ENCODE measurements at regions not wholly inside any gene's neighbourhood (a gene's known extent, or its start where the extent isn't known, plus 50 kb on each side); places are given as distances from the start of the nearest gene placed in this dataset.
"Not testable (repeated sequence)": the region's sequence is repeated elsewhere in the genome, so short reads cannot be mapped to it uniquely, and the experiment has no call there.

- H3K4me1 ChIP-seq (ENCODE audit: control insufficient read depth in 2 of 2, insufficient read depth in 2 of 2, low read length in 2 of 2); H3K36me3 ChIP-seq (replicated peaks in 1 of 2; ENCODE audit: control extremely low read depth in 1 of 2, control insufficient read depth in 1 of 2, extremely low read depth in 1 of 2, insufficient read depth in 2 of 2, low read length in 1 of 2); H3K4me1 Mint-ChIP-seq; H2AFZ ChIP-seq (ENCODE audit: insufficient read depth, low read depth, low read length, poor library complexity, severe bottlenecking); H3K79me2 ChIP-seq (ENCODE audit: control insufficient read depth, insufficient read depth, low read length); H3K27ac ChIP-seq (ENCODE audit: low read length in 2 of 2); H3K27me3 Mint-ChIP-seq; H3K27me3 ChIP-seq (replicated peaks in 1 of 4; ENCODE audit: control extremely low read depth in 1 of 4, control insufficient read depth in 3 of 4, insufficient read depth in 4 of 4, low read length in 3 of 4); H3K9me3 Mint-ChIP-seq (ENCODE audit: insufficient read depth); H3K9ac ChIP-seq (ENCODE audit: low read length); H3K4me3 ChIP-seq (ENCODE audit: control extremely low read depth in 1 of 5, extremely low read depth in 1 of 5, insufficient read depth in 1 of 5, low read depth in 2 of 5, low read length in 4 of 5); ATAC-seq (ENCODE audit: low read depth); H4K20me1 ChIP-seq (ENCODE audit: control insufficient read depth, insufficient read depth, low read length, poor library complexity, severe bottlenecking); H3K27ac Mint-ChIP-seq; intact Hi-C loops (cut with micrococcal nuclease); POLR2A ChIA-PET; CTCF ChIA-PET; H3K9me3 ChIP-seq (ENCODE audit: control extremely low read depth in 1 of 3, control insufficient read depth in 2 of 3, insufficient read depth in 1 of 3, low read length in 2 of 3); DNase-seq; H3K4me3 Mint-ChIP-seq; H3K4me2 ChIP-seq (replicated peaks; ENCODE audit: low read depth, low read length, poor library complexity, severe bottlenecking): not testable (repeated sequence)
- WGBS (ENCODE audit: insufficient coverage): 96% methylated on average over 7 of the region's 9 CpGs
Observed at GRCh38 chr13:22956456-22957115, 224.2 kb upstream of the SGCG start.

- H3K27me3 ChIP-seq (replicated peaks in 1 of 4; ENCODE audit: control extremely low read depth in 1 of 4, control insufficient read depth in 3 of 4, insufficient read depth in 4 of 4, low read length in 3 of 4); POLR2A ChIA-PET; CTCF ChIA-PET; H3K27ac Mint-ChIP-seq; H2AFZ ChIP-seq (ENCODE audit: insufficient read depth, low read depth, low read length, poor library complexity, severe bottlenecking); H3K9ac ChIP-seq (ENCODE audit: low read length); H3K9me3 Mint-ChIP-seq (ENCODE audit: insufficient read depth); H4K20me1 ChIP-seq (ENCODE audit: control insufficient read depth, insufficient read depth, low read length, poor library complexity, severe bottlenecking); H3K4me3 Mint-ChIP-seq; H3K4me2 ChIP-seq (replicated peaks; ENCODE audit: low read depth, low read length, poor library complexity, severe bottlenecking); intact Hi-C loops (cut with micrococcal nuclease); H3K9me3 ChIP-seq (ENCODE audit: control extremely low read depth in 1 of 3, control insufficient read depth in 2 of 3, insufficient read depth in 1 of 3, low read length in 2 of 3); H3K79me2 ChIP-seq (ENCODE audit: control insufficient read depth, insufficient read depth, low read length); H3K36me3 ChIP-seq (replicated peaks in 1 of 2; ENCODE audit: control extremely low read depth in 1 of 2, control insufficient read depth in 1 of 2, extremely low read depth in 1 of 2, insufficient read depth in 2 of 2, low read length in 1 of 2); ATAC-seq (ENCODE audit: low read depth); H3K27ac ChIP-seq (ENCODE audit: low read length in 2 of 2); H3K27me3 Mint-ChIP-seq; H3K4me3 ChIP-seq (ENCODE audit: control extremely low read depth in 1 of 5, extremely low read depth in 1 of 5, insufficient read depth in 1 of 5, low read depth in 2 of 5, low read length in 4 of 5); H3K4me1 ChIP-seq (ENCODE audit: control insufficient read depth in 2 of 2, insufficient read depth in 2 of 2, low read length in 2 of 2); H3K4me1 Mint-ChIP-seq; DNase-seq: not testable (repeated sequence)
- WGBS (ENCODE audit: insufficient coverage): 84% methylated on average over 5 of the region's 14 CpGs
Observed at GRCh38 chr13:22959859-22960258, 220.9 kb upstream of the SGCG start.

Data from B cell (primary cell).